Pancreas (tissue), 10 donors: ENCODE measurements at regions not wholly inside any gene's neighbourhood (a gene's known extent, or its start where the extent isn't known, plus 50 kb on each side); places are given as distances from the start of the nearest gene placed in this dataset.

ENCODE experiments used
- ATAC-seq, 4 donors: fragments of 200-7000 bp; cut with Tn5 transposase; one replicate each; pipeline versions ENCODE4 v1.8.0 to v1.9.1; 2020; ENCODE audit warnings: mild to moderate bottlenecking in 4 of 4, moderate library complexity in 4 of 4
- DNase-seq, 6 donors: peaks; one replicate each; pipeline ENCODE4 v3.0.0-alpha.2; 2020
- FAIRE-seq: peaks from 2 replicates; lab custom pipeline; 2012; peaks lifted over from hg19 to GRCh38; lab: Jason Lieb, UNC
- H3K27ac ChIP-seq, 4 donors: fragments of 200-600 bp; sonication (generic); 1 replicate in 3 of 4; 2 replicates in 1 of 4; pipeline versions ENCODE4 v1.5.0 to v1.8.0; 2020
- H3K27me3 ChIP-seq, 4 donors: fragments of 200-600 bp; one replicate each; pipeline ENCODE4 v1.8.0; 2021
- H3K36me3 ChIP-seq, 3 donors: fragments of 200-600 bp; sonication (generic) in 1 of 3; one replicate each; pipeline versions ENCODE4 v1.5.0 to v1.8.0; 2020 to 2021
- H3K4me1 ChIP-seq, 3 donors: fragments of 200-600 bp; one replicate each; pipeline ENCODE4 v1.8.0; 2021
- H3K4me3 ChIP-seq, 4 donors: fragments of 200-600 bp; sonication (generic) in 2 of 4; one replicate each; pipeline versions ENCODE4 v1.5.0 to v1.8.0; 2020 to 2021
- H3K9me3 ChIP-seq, 4 donors: fragments of 200-600 bp; one replicate each; pipeline ENCODE4 v1.8.0; 2021
- CTCF ChIP-seq, 4 donors: fragments of 200-600 bp; sonication (generic) in 3 of 4; IDR thresholded peaks; one replicate each; pipeline versions ENCODE4 v1.5.0 to v1.8.0; 2021; ENCODE audit warnings: antibody characterized with exemption in 4 of 4
- WGBS, 2 donors: extraction: QIAGEN DNeasy Blood & Tissue Kit; methylation state at CpG; one replicate each; pipeline ENCODE4 v1.1.7; 2013; 5-methylcytosine and 5-hydroxymethylcytosine counted together
- intact Hi-C, 3 donors: fragments of 100-400 bp; cut with DNase I; formaldehyde crosslinking; loops; one replicate each; pipeline versions ENCODE4 v1.11.1 to v1.14.2; 2022
- donor health status: healthy with polysubstance abuse.
- donor health status: DM: no; HTN: no; CAD: no; lungs with moderate emphysema.
- donor health status: DM: no; HTN: no; CAD: no.
- donor health status: control.
- donor health status: control.
- donor health status: Bipolar disorder and iron deficiency.
- donor health status: DM: yes; HTN: yes; CAD: no.
- donor health status: DM: no; HTN: no; CAD: no.
- donor health status: DM: no; HTN: no; CAD: no.
- donor health status: DM: yes; HTN: yes; CAD: no.

- FAIRE-seq (no peak), ATAC-seq (no peak), DNase-seq (no peak)
- H3K9me3 ChIP-seq: no peaks in the 10 kb centered on the region
- H3K4me3 ChIP-seq: no peak overlapping the region
- no peak for TF ChIP-seq CTCF (IDR thresholded peaks at IDR 0.05)
- no peaks in the 10 kb centered on the region for H3K36me3 ChIP-seq
- intact Hi-C loops: no loop called here
- 76 to 86% methylated on average over 4 of the region's 4 CpGs for WGBS, 2 donors
- no peaks in the 10 kb centered on the region for H3K4me1 ChIP-seq
- no peak overlapping the region for H3K27ac ChIP-seq
- H3K27me3 ChIP-seq: no peaks in the 10 kb centered on the region
Observed at GRCh38 chr9:14538526-14538925, 154.7 kb downstream of the ZDHHC21 start.

- WGBS, 2 donors: 61 to 69% methylated on average over 12 of the region's 12 CpGs
- ATAC-seq: no peak
- H3K9me3 ChIP-seq: no peaks in the 10 kb centered on the region
Observed at GRCh38 chr9:14535161-14535955, 157.9 kb downstream of the ZDHHC21 start.

GRCh38 chr9:14533867-14534640 is 159.2 kb downstream of the ZDHHC21 start:
- H3K4me3 ChIP-seq: no peak overlapping the region
- H3K27ac ChIP-seq: no peak overlapping the region
- no peak for FAIRE-seq
- WGBS, 2 donors: 63 to 71% methylated on average over 20 of the region's 20 CpGs
- no peaks in the 10 kb centered on the region for H3K36me3 ChIP-seq
- DNase-seq: peak in 1 of 6 donors; percentile 24
- TF ChIP-seq CTCF (IDR thresholded peaks at IDR 0.05): no peak
- no peaks in the 10 kb centered on the region for H3K9me3 ChIP-seq
- intact Hi-C loops: no loop called here
- no peaks in the 10 kb centered on the region for H3K27me3 ChIP-seq
- H3K4me1 ChIP-seq: no peaks in the 10 kb centered on the region
- no peak for ATAC-seq

More at GRCh38 chr9:14535161-14535955, 157.9 kb downstream of the ZDHHC21 start:
- intact Hi-C loops: no loop called here
- Histone ChIP-seq H3K4me3 (no peak overlapping the region), H3K36me3 (no peaks in the 10 kb centered on the region), H3K27ac (no peak overlapping the region), H3K4me1 (no peaks in the 10 kb centered on the region), H3K27me3 (no peaks in the 10 kb centered on the region)
- DNase-seq (no peak), FAIRE-seq (no peak)
- no peak for TF ChIP-seq CTCF (IDR thresholded peaks at IDR 0.05)

GRCh38 chr9:14532456-14533115 is 160.6 kb downstream of the ZDHHC21 start:
- no peaks in the 10 kb centered on the region for H3K9me3 ChIP-seq
- no peak overlapping the region for H3K27ac ChIP-seq
- DNase-seq (no peak), ATAC-seq (no peak), FAIRE-seq (no peak)
- intact Hi-C loops: no loop called here
- no peaks in the 10 kb centered on the region for H3K27me3 ChIP-seq
- no peak overlapping the region for H3K4me3 ChIP-seq
- no peak for TF ChIP-seq CTCF (IDR thresholded peaks at IDR 0.05)
- H3K4me1 ChIP-seq: no peaks in the 10 kb centered on the region
- no peaks in the 10 kb centered on the region for H3K36me3 ChIP-seq
- 74 to 79% methylated on average over 7 of the region's 7 CpGs for WGBS, 2 donors
